ENCODE measurements at regions not wholly inside any gene's neighbourhood (a gene's known extent, or its start where the extent isn't known, plus 50 kb on each side); places are given as distances from the start of the nearest gene placed in this dataset.
"Not testable (repeated sequence)": the region's sequence is repeated elsewhere in the genome, so short reads cannot be mapped to it uniquely, and the experiment has no call there.

- no peaks in the 10 kb centered on the region for H3K36me3 ChIP-seq (ENCODE audit: control insufficient read depth in 2 of 2, insufficient read depth in 2 of 2, low read length in 2 of 2)
- H3K27me3 ChIP-seq (ENCODE audit: control insufficient read depth in 1 of 2, insufficient read depth in 2 of 2, low read length in 2 of 2), result no peaks in the 10 kb centered on the region
- no peak overlapping the region for H3K4me3 ChIP-seq (ENCODE audit: low read length in 2 of 2)
- H3K9ac ChIP-seq (ENCODE audit: low read length in 2 of 2), result no peak overlapping the region
- no peaks in the 10 kb centered on the region for H3K4me1 ChIP-seq (ENCODE audit: control insufficient read depth, insufficient read depth, low read length)
- H3K9me3 ChIP-seq (ENCODE audit: control insufficient read depth in 2 of 2, low read length in 2 of 2), result no peaks in the 10 kb centered on the region
- H3K27ac ChIP-seq (ENCODE audit: low read length), result no peak overlapping the region
Measured at GRCh38 chr3:110343945-110344344, 727.7 kb upstream of the NECTIN3 start.

GRCh38 chr3:110344487-110344886 lies 727.1 kb upstream of the NECTIN3 start:
- Histone ChIP-seq H3K9me3 (ENCODE audit: control insufficient read depth in 2 of 2, low read length in 2 of 2) (no peaks in the 10 kb centered on the region), H3K36me3 (ENCODE audit: control insufficient read depth in 2 of 2, insufficient read depth in 2 of 2, low read length in 2 of 2) (no peaks in the 10 kb centered on the region), H3K9ac (ENCODE audit: low read length in 2 of 2) (no peak overlapping the region), H3K27me3 (ENCODE audit: control insufficient read depth in 1 of 2, insufficient read depth in 2 of 2, low read length in 2 of 2) (no peaks in the 10 kb centered on the region), H3K4me3 (ENCODE audit: low read length in 2 of 2) (no peak overlapping the region), H3K27ac (ENCODE audit: low read length) (no peak overlapping the region), H3K4me1 (ENCODE audit: control insufficient read depth, insufficient read depth, low read length) (no peaks in the 10 kb centered on the region)

GRCh38 chr3:110344897-110345767 lies 726.5 kb upstream of the NECTIN3 start:
- no peaks in the 10 kb centered on the region for H3K36me3 ChIP-seq (ENCODE audit: control insufficient read depth in 2 of 2, insufficient read depth in 2 of 2, low read length in 2 of 2)
- no peak overlapping the region for H3K27ac ChIP-seq (ENCODE audit: low read length)
- H3K9me3 ChIP-seq (ENCODE audit: control insufficient read depth in 2 of 2, low read length in 2 of 2), result no peaks in the 10 kb centered on the region
- H3K4me1 ChIP-seq (ENCODE audit: control insufficient read depth, insufficient read depth, low read length), result no peaks in the 10 kb centered on the region
- no peak overlapping the region for H3K9ac ChIP-seq (ENCODE audit: low read length in 2 of 2)
- H3K4me3 ChIP-seq (ENCODE audit: low read length in 2 of 2), result no peak overlapping the region
- no peaks in the 10 kb centered on the region for H3K27me3 ChIP-seq (ENCODE audit: control insufficient read depth in 1 of 2, insufficient read depth in 2 of 2, low read length in 2 of 2)

GRCh38 chr3:110349295-110349694 lies 722.3 kb upstream of the NECTIN3 start:
- no peak overlapping the region for H3K27ac ChIP-seq (ENCODE audit: low read length)
- no peak overlapping the region for H3K4me3 ChIP-seq (ENCODE audit: low read length in 2 of 2)

GRCh38 chr3:110352841-110353604 lies 718.6 kb upstream of the NECTIN3 start:
- Histone ChIP-seq H3K9me3 (ENCODE audit: control insufficient read depth in 2 of 2, low read length in 2 of 2) (no peaks in the 10 kb centered on the region), H3K9ac (ENCODE audit: low read length in 2 of 2) (no peak overlapping the region), H3K27me3 (ENCODE audit: control insufficient read depth in 1 of 2, insufficient read depth in 2 of 2, low read length in 2 of 2) (no peaks in the 10 kb centered on the region), H3K36me3 (ENCODE audit: control insufficient read depth in 2 of 2, insufficient read depth in 2 of 2, low read length in 2 of 2) (no peaks in the 10 kb centered on the region), H3K27ac (ENCODE audit: low read length) (no peak overlapping the region), H3K4me1 (ENCODE audit: control insufficient read depth, insufficient read depth, low read length) (no peaks in the 10 kb centered on the region), H3K4me3 (ENCODE audit: low read length in 2 of 2) (no peak overlapping the region)

More at GRCh38 chr3:110349295-110349694, 722.3 kb upstream of the NECTIN3 start:
- Histone ChIP-seq H3K4me1 (ENCODE audit: control insufficient read depth, insufficient read depth, low read length) (no peaks in the 10 kb centered on the region), H3K9ac (ENCODE audit: low read length in 2 of 2) (no peak overlapping the region), H3K9me3 (ENCODE audit: control insufficient read depth in 2 of 2, low read length in 2 of 2) (no peaks in the 10 kb centered on the region), H3K36me3 (ENCODE audit: control insufficient read depth in 2 of 2, insufficient read depth in 2 of 2, low read length in 2 of 2) (no peaks in the 10 kb centered on the region), H3K27me3 (ENCODE audit: control insufficient read depth in 1 of 2, insufficient read depth in 2 of 2, low read length in 2 of 2) (no peaks in the 10 kb centered on the region)

- H3K4me1 ChIP-seq (ENCODE audit: control insufficient read depth, insufficient read depth, low read length), result no peaks in the 10 kb centered on the region
- H3K36me3 ChIP-seq (ENCODE audit: control insufficient read depth in 2 of 2, insufficient read depth in 2 of 2, low read length in 2 of 2), result no peaks in the 10 kb centered on the region
- H3K4me3 ChIP-seq (ENCODE audit: low read length in 2 of 2), result no peak overlapping the region
- H3K27ac ChIP-seq (ENCODE audit: low read length), result no peak overlapping the region
- H3K9me3 ChIP-seq (ENCODE audit: control insufficient read depth in 2 of 2, low read length in 2 of 2), result no peaks in the 10 kb centered on the region
- no peak overlapping the region for H3K9ac ChIP-seq (ENCODE audit: low read length in 2 of 2)
- H3K27me3 ChIP-seq (ENCODE audit: control insufficient read depth in 1 of 2, insufficient read depth in 2 of 2, low read length in 2 of 2), result no peaks in the 10 kb centered on the region
Measured at GRCh38 chr3:110362751-110363150, 708.9 kb upstream of the NECTIN3 start.

- H3K36me3 ChIP-seq (ENCODE audit: control insufficient read depth in 2 of 2, insufficient read depth in 2 of 2, low read length in 2 of 2); H3K9me3 ChIP-seq (ENCODE audit: control insufficient read depth in 2 of 2, low read length in 2 of 2); H3K9ac ChIP-seq (ENCODE audit: low read length in 2 of 2); H3K4me1 ChIP-seq (ENCODE audit: control insufficient read depth, insufficient read depth, low read length); H3K27me3 ChIP-seq (ENCODE audit: control insufficient read depth in 1 of 2, insufficient read depth in 2 of 2, low read length in 2 of 2); H3K27ac ChIP-seq (ENCODE audit: low read length); H3K4me3 ChIP-seq (ENCODE audit: low read length in 2 of 2): not testable (repeated sequence)
Measured at GRCh38 chr3:110367289-110367688, 704.3 kb upstream of the NECTIN3 start.

- Histone ChIP-seq H3K36me3 (ENCODE audit: control insufficient read depth in 2 of 2, insufficient read depth in 2 of 2, low read length in 2 of 2) (no peaks in the 10 kb centered on the region), H3K27ac (ENCODE audit: low read length) (no peak overlapping the region)
Measured at GRCh38 chr3:110375751-110376518, 695.7 kb upstream of the NECTIN3 start.

GRCh38 chr3:110378481-110378880 lies 693.1 kb upstream of the NECTIN3 start:
- H3K4me3 ChIP-seq (ENCODE audit: low read length in 2 of 2), result no peak overlapping the region
- H3K9me3 ChIP-seq (ENCODE audit: control insufficient read depth in 2 of 2, low read length in 2 of 2), result no peaks in the 10 kb centered on the region
- H3K4me1 ChIP-seq (ENCODE audit: control insufficient read depth, insufficient read depth, low read length), result no peaks in the 10 kb centered on the region
- no peaks in the 10 kb centered on the region for H3K27me3 ChIP-seq (ENCODE audit: control insufficient read depth in 1 of 2, insufficient read depth in 2 of 2, low read length in 2 of 2)
- no peaks in the 10 kb centered on the region for H3K36me3 ChIP-seq (ENCODE audit: control insufficient read depth in 2 of 2, insufficient read depth in 2 of 2, low read length in 2 of 2)
- no peak overlapping the region for H3K27ac ChIP-seq (ENCODE audit: low read length)
- H3K9ac ChIP-seq (ENCODE audit: low read length in 2 of 2), result no peak overlapping the region

More at GRCh38 chr3:110375751-110376518, 695.7 kb upstream of the NECTIN3 start:
- no peak overlapping the region for H3K4me3 ChIP-seq (ENCODE audit: low read length in 2 of 2)
- no peaks in the 10 kb centered on the region for H3K4me1 ChIP-seq (ENCODE audit: control insufficient read depth, insufficient read depth, low read length)
- no peak overlapping the region for H3K9ac ChIP-seq (ENCODE audit: low read length in 2 of 2)
- H3K9me3 ChIP-seq (ENCODE audit: control insufficient read depth in 2 of 2, low read length in 2 of 2), result no peaks in the 10 kb centered on the region
- no peaks in the 10 kb centered on the region for H3K27me3 ChIP-seq (ENCODE audit: control insufficient read depth in 1 of 2, insufficient read depth in 2 of 2, low read length in 2 of 2)

- no peaks in the 10 kb centered on the region for H3K4me1 ChIP-seq (ENCODE audit: control insufficient read depth, insufficient read depth, low read length)
- no peak overlapping the region for H3K4me3 ChIP-seq (ENCODE audit: low read length in 2 of 2)
- H3K27ac ChIP-seq (ENCODE audit: low read length), result no peak overlapping the region
Measured at GRCh38 chr3:110381992-110382391, 689.6 kb upstream of the NECTIN3 start.

More at GRCh38 chr3:110381992-110382391, 689.6 kb upstream of the NECTIN3 start:
- H3K9me3 ChIP-seq (ENCODE audit: control insufficient read depth in 2 of 2, low read length in 2 of 2), result no peaks in the 10 kb centered on the region
- H3K9ac ChIP-seq (ENCODE audit: low read length in 2 of 2), result no peak overlapping the region
- H3K36me3 ChIP-seq (ENCODE audit: control insufficient read depth in 2 of 2, insufficient read depth in 2 of 2, low read length in 2 of 2), result no peaks in the 10 kb centered on the region
- no peaks in the 10 kb centered on the region for H3K27me3 ChIP-seq (ENCODE audit: control insufficient read depth in 1 of 2, insufficient read depth in 2 of 2, low read length in 2 of 2)

All from stomach smooth muscle (tissue), 2 donors.